TTC549 (cell line): ENCODE measurements at regions not wholly inside any gene's neighbourhood (a gene's known extent, or its start where the extent isn't known, plus 50 kb on each side); places are given as distances from the start of the nearest gene placed in this dataset.

Experiments
- FAIRE-seq: peaks from 2 replicates; lab custom pipeline; 2012; peaks lifted over from hg19 to GRCh38; lab: Jason Lieb, UNC

DNA sequence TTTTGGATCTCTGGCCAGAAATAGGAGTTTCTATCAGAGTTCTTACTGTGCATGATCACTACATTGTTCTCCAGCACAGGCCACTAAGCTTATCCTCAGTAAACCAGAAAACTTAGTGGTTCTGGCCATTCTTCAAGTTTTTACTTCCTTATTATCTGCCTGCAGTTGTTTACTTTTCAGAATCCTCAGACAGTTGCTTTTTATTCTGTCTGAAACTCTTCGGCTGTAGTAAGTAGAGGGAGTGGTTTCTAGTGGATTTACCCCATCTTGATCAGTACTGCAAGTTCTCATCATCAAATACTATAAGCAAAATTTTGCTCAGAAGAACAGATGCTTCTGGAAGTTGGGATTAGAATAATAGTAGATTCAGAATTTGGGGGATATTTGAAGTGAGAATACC is 193.0 kb upstream of the RARB start:
- no peak for FAIRE-seq

- FAIRE-seq: no peak
Measured at GRCh38 chr3:25235466-25235865, 192.6 kb upstream of the RARB start.

- no peak for FAIRE-seq
Measured at GRCh38 chr3:25237602-25238001, 190.5 kb upstream of the RARB start.

GRCh38 chr3:25239042-25239441 is 189.0 kb upstream of the RARB start:
- no peak for FAIRE-seq

DNA sequence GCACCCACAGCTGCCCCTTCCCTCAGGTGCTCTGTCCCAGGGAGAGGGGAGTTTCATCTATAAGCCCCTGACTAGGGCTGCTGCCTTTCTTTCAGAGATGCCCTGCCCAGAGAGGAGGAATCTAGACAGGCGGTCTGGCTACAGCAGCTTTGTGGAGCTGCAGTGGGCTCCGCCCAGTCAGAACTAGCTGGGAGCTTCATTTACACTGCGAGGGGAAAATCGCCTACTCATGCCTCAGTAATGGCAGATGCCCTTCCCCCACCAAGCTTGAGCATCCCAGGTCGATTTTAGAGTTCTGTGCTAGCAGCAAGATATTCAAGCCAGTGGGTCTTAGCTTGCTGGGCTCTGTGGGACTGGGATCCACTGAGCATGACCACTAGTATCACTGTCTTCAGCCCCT is 181.2 kb upstream of the RARB start:
- no peak for FAIRE-seq

DNA sequence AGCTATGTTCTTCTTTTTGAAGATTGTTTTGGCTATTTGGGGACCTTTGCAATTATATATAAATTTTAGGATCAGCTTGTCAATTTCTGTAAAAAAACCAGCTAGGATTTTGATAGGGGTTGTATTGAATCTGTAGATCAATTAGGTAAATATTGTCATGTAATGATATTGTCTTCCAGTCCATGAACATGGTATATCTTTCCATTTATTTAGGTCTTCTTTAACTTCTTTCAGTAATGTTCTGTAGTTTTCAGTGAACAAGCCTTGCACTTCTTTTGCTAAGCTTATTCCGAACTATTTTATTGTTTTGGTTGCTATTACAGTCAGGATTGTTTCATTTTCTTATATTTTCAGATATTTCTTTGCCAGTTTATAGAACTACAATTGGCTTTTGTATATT is 175.8 kb upstream of the RARB start:
- FAIRE-seq: no peak

- FAIRE-seq: no peak
Measured at GRCh38 chr3:25257026-25257425, 171.0 kb upstream of the RARB start.

DNA sequence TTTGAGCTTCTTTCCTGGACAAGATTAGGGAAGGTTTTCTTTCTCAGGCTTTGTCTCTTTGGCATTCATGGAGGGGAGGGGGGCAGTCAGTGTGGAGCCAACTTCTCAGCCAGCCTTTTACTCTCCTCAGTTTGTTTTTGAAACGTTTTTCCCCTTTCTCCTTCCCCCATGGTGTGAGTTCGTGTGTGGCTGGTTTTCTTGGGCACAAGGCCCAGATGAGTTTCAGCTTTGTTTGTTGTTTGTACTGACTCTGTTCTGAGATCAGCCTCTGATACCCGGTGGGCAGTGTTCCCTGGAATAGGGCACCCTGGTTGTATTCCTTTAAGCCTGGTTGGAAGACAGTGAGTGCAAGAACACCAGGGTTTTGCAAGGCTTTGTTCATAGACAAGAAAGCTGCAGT is 168.2 kb upstream of the RARB start:
- no peak for FAIRE-seq

GRCh38 chr3:25262322-25262721 is 165.7 kb upstream of the RARB start:
- no peak for FAIRE-seq

GRCh38 chr3:25265284-25265683 is 162.8 kb upstream of the RARB start:
- no peak for FAIRE-seq

DNA sequence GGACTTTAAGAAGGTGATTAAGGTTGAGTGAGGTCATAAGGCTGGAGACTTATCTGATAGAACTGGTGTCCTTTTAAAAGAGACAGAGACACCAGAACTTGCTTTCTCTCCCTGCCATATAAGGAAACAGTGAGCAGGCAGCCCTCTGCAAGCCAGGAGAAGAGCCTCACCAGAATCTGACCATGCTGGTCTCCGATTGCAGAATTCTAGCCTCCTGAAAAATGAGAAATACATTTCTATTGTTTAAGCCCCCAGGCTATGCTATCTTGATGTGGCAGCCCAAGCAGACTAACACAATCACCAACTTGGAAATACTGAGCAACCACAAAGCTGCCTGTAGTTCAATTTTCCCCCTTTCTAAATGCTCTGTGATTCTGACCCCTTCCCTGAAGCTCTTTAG is 161.4 kb upstream of the RARB start:
- FAIRE-seq: no peak

DNA sequence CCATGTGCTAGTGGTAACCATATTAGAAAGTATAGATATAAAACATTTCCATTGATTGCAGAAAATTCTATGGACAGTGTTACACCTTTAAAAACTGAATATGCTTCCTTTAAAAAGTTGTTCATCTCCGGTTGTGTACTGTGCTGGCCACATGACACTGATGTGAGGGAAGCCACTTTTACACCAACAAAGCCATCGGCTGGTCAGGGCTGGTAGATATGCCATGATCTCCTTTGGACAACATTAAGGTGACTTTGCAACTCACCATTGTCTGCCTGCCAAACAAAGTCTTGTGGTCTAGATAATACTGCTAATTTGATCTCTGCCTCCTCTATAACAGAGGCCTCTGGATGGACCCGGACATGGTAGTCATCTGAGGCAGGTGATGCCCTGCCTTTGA is 156.0 kb upstream of the RARB start:
- FAIRE-seq: no peak

- no peak for FAIRE-seq
Measured at GRCh38 chr3:25273582-25274171, 154.4 kb upstream of the RARB start.

- no peak for FAIRE-seq
Measured at GRCh38 chr3:25277503-25277902, 150.6 kb upstream of the RARB start.

- FAIRE-seq: no peak
Measured at GRCh38 chr3:25281041-25281731, 146.9 kb upstream of the RARB start.

GRCh38 chr3:25281732-25282126 is 146.3 kb upstream of the RARB start:
- no peak for FAIRE-seq

DNA sequence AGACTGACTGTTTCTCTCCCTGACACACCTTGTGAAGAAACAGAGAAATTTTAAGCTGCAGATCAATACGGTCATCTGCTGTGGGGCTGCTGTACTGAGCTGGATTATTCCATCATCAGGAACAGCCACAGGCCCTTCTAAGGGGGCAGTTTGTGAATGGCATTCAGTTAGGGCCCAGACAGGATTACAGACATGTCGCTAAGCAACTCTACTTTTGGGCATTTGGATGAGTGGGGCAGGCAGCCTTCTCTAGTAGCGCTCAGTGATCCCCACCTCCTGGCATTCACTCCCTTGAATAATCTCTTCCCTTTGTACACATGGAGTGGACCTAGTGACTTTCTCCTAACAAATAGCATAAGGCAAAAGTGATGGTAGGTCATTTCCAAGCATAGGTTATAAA is 144.4 kb upstream of the RARB start:
- no peak for FAIRE-seq

- FAIRE-seq: no peak
Measured at GRCh38 chr3:25284249-25284648, 143.8 kb upstream of the RARB start.

DNA sequence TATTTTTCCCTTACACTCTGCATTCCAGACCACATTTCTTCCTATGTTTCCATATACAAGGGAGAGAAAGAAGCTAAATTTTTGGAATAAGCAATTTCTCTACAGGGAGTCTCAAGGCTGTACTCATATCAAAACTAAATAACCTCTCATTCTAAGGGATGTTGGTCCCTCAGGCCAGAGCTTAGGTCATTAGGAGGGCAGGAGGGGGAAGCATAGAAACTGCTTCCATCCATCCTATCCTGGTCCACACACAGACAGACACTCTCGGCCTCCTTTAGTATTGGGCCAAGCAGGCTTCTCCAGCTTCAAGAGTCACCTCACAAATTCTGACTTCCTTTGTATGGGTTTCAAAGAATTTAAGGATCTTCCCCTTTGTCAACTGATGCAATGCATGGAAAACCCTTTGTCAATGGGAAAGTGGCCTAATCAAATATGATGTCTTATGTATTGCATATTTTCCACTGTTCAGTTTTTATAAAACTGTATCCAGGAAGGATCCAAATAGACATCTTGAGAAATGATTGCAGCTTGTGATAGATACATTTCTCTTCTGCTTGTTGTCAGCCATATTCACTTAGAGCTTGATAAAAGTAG is 140.7 kb upstream of the RARB start:
- no peak for FAIRE-seq

DNA sequence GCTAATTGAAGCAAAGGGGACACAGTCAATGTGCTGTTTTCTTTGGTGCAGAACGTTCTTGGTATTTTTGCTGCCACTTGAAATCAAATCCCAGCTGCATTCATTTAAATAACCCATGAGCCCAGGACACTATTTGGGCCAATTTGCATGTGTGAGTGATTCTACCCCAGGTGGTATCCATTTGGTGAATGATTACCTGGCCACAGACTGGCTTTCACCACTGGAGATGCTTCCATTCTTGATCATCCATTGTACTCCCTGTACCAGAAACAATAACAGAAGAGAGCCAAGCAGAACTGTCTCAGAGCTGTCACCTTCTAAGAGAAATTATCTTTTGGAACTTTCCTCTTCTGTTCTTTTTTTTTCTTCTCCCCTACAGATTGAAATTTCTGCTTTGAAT is 139.7 kb upstream of the RARB start:
- no peak for FAIRE-seq

GRCh38 chr3:25289156-25289555 is 138.9 kb upstream of the RARB start:
- no peak for FAIRE-seq

DNA sequence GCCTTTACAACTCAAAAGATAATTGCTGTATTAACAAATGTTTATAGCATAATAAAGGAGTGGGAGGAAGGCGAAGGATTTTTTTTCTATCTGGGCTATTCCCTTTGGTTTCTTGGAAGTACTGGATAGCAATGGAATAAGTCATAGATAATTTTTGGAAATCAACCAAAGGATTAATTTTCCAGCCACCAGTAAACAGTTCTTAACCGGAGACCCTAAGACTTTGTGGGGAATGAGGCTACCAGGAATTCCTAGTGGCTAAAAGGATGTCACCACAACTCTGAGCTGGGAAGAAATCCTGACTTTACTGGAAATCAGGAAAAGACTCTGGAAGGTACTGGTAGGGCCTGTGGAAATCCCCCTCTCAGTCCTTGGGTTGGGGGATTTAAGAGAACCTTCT is 138.4 kb upstream of the RARB start:
- no peak for FAIRE-seq

DNA sequence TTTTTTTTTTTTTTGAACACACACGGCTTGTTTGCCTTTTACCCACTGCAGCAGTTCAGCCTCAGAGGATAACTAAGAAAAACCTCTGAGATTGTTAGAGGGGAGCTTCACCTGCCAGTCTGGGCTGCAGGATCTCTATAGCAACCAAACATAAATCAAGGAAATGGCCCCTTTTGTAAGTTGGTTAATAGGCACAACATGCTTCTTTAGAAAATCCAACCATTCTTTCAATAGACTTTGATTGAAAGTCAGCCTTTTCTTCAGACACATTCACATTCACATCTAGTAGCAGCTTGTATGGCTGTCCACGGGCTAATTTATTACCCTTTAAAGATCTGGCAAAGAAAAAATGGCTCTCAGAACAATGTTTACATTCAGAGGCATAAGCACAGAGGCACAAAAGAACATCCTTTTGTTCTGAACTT is 136.6 kb upstream of the RARB start:
- no peak for FAIRE-seq

DNA sequence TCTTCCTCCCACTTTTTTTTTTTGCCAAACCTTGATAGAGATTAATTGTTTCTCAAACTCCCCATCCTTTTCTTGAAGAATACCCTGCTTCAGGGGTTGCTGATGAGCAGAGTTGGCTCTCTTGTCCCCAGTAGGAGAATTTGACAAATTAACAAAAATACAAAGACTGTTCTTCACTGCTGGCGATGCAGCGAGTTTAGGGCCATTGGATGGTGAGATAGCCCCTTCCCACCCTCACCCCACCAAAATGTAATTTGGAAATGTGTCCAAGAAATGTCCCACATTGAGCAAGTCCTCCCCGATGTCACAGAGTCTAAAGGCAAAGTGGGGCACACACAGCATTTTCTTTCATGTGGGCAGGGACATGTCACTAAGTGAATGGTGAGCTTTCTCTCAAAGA is 136.0 kb upstream of the RARB start:
- FAIRE-seq: no peak
